Osteoblast (primary cell): ENCODE measurements at regions not wholly inside any gene's neighbourhood (a gene's known extent, or its start where the extent isn't known, plus 50 kb on each side); places are given as distances from the start of the nearest gene placed in this dataset.

Experiments
- DNase-seq: peaks from one replicate; pipeline ENCODE4 v3.0.0; 2011; ENCODE audit warnings: low spot score, mixed read lengths; ENCODE audit not compliant: insufficient read length; ENCODE audit errors: missing footprints
- H2AFZ ChIP-seq: 2 replicates; pipeline ENCODE4 v1.6.0; 2011; ENCODE audit warnings: mild to moderate bottlenecking, low read length
- H3K27ac ChIP-seq: 2 replicates; pipeline ENCODE4 v1.5.1; 2011; ENCODE audit warnings: mild to moderate bottlenecking, low read depth, low read length, moderate library complexity
- H3K27me3 ChIP-seq: 2 replicates; pipeline ENCODE4 v1.6.0; 2012; ENCODE audit warnings: mild to moderate bottlenecking, control low read depth, inconsistent platforms, low read length, moderate library complexity; ENCODE audit not compliant: insufficient read depth
- H3K36me3 ChIP-seq: 2 replicates; pipeline ENCODE4 v1.5.1; 2011; ENCODE audit warnings: mild to moderate bottlenecking, low read length, control low read depth, moderate library complexity; ENCODE audit not compliant: insufficient read depth
- H3K4me1 ChIP-seq: 2 replicates; pipeline ENCODE4 v1.5.1; 2011; ENCODE audit warnings: mild to moderate bottlenecking, low read length, control low read depth, moderate library complexity; ENCODE audit not compliant: insufficient read depth
- H3K4me2 ChIP-seq: 2 replicates; pipeline ENCODE4 v1.6.0; 2011; ENCODE audit warnings: mild to moderate bottlenecking, low read length; ENCODE audit not compliant: insufficient read depth
- H3K4me3 ChIP-seq: fragments of 200-600 bp; sonication (generic); 3 replicates; pipeline ENCODE4 v1.5.1; 2012; ENCODE audit warnings: mild to moderate bottlenecking, low read length, inconsistent platforms; ENCODE audit not compliant: insufficient read depth
- H3K79me2 ChIP-seq: 2 replicates; pipeline ENCODE4 v1.6.0; 2012; ENCODE audit warnings: mild to moderate bottlenecking, low read length, control low read depth, inconsistent platforms; ENCODE audit not compliant: insufficient read depth
- H3K9me3 ChIP-seq: 2 replicates; pipeline ENCODE4 v1.5.1; 2011; ENCODE audit warnings: low read depth, low read length, control low read depth
- H4K20me1 ChIP-seq: 2 replicates; pipeline ENCODE4 v1.6.0; 2012; ENCODE audit warnings: mild to moderate bottlenecking, low read length, control low read depth; ENCODE audit not compliant: insufficient read depth
- TF ChIP-seq, protein P1 (sequence below): IDR thresholded peaks from 2 replicates; pipeline ENCODE4 v1.5.1; 2011; ENCODE audit warnings: mild to moderate bottlenecking, low read depth, low read length, moderate library complexity; ENCODE audit errors: extremely low read depth

GRCh38 chr2:147137711-147138110 lies 707.1 kb upstream of the ACVR2A start:
- no peak overlapping the region for H2AFZ ChIP-seq
- no peaks in the 10 kb centered on the region for H3K27me3 ChIP-seq
- TF ChIP-seq, protein P1, sequence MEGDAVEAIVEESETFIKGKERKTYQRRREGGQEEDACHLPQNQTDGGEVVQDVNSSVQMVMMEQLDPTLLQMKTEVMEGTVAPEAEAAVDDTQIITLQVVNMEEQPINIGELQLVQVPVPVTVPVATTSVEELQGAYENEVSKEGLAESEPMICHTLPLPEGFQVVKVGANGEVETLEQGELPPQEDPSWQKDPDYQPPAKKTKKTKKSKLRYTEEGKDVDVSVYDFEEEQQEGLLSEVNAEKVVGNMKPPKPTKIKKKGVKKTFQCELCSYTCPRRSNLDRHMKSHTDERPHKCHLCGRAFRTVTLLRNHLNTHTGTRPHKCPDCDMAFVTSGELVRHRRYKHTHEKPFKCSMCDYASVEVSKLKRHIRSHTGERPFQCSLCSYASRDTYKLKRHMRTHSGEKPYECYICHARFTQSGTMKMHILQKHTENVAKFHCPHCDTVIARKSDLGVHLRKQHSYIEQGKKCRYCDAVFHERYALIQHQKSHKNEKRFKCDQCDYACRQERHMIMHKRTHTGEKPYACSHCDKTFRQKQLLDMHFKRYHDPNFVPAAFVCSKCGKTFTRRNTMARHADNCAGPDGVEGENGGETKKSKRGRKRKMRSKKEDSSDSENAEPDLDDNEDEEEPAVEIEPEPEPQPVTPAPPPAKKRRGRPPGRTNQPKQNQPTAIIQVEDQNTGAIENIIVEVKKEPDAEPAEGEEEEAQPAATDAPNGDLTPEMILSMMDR = no peak
- H4K20me1 ChIP-seq = no peaks in the 10 kb centered on the region
- H3K4me2 ChIP-seq = no peak overlapping the region
- no peak overlapping the region for H3K4me3 ChIP-seq
- no peak for DNase-seq
- H3K79me2 ChIP-seq = no peaks in the 10 kb centered on the region
- H3K9me3 ChIP-seq = no peaks in the 10 kb centered on the region
- H3K27ac ChIP-seq = no peak overlapping the region
- peaks cover 4% of the 10 kb centered on the region for H3K4me1 ChIP-seq
- no peaks in the 10 kb centered on the region for H3K36me3 ChIP-seq

- Histone ChIP-seq H3K79me2 (no peaks in the 10 kb centered on the region), H3K36me3 (no peaks in the 10 kb centered on the region), H3K27ac (no peak overlapping the region), H4K20me1 (no peaks in the 10 kb centered on the region), H3K27me3 (peaks cover 4% of the 10 kb centered on the region), H3K4me1 (peaks cover 4% of the 10 kb centered on the region), H2AFZ (no peak overlapping the region), H3K4me3 (no peak overlapping the region), H3K9me3 (no peaks in the 10 kb centered on the region), H3K4me2 (no peak overlapping the region)
- no peak for DNase-seq
- TF ChIP-seq, protein P1 = no peak
Observed at GRCh38 chr2:147135376-147135775, 709.5 kb upstream of the ACVR2A start.

DNA sequence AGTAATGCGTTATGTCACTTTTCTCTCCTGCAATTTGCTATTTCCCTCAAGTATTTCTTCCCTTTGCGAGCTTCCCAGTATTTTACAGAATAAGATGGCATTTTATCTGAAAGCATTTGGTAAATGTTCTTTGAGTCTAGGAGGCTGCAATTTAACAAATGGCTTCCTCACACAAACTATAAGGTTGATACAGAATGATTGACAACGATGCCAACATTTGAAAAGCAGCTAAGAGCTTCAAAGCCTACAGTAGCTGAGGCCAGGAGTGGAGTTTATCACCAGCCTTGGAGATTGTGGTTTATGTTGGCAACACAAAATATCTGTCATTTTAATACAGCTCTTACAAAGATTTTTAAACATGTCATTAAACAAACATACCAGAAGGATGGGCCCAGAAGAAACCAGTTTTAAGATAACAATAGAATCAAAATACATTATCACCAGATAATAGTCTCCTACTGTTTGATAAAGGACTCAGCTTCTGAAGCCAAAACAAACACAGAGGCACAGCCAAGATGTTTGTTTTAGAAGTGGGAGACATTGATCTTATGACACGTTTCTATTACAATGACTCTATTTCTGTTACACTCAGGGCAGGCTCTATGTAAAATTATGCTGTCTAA lies 711.4 kb upstream of the ACVR2A start:
- Histone ChIP-seq H4K20me1 (no peaks in the 10 kb centered on the region), H3K27ac (no peak overlapping the region), H2AFZ (no peak overlapping the region), H3K9me3 (no peaks in the 10 kb centered on the region), H3K4me2 (no peak overlapping the region), H3K27me3 (peaks cover 4% of the 10 kb centered on the region), H3K79me2 (no peaks in the 10 kb centered on the region), H3K4me3 (no peak overlapping the region), H3K36me3 (no peaks in the 10 kb centered on the region), H3K4me1 (peaks cover 4% of the 10 kb centered on the region)
- TF ChIP-seq, protein P1 = no peak
- peak; percentile 32 for DNase-seq

- Histone ChIP-seq H3K79me2 (no peaks in the 10 kb centered on the region), H3K36me3 (no peaks in the 10 kb centered on the region), H3K4me1 (no peaks in the 10 kb centered on the region), H3K27me3 (no peaks in the 10 kb centered on the region), H3K27ac (no peak overlapping the region), H2AFZ (no peak overlapping the region), H3K4me2 (no peak overlapping the region), H3K9me3 (no peaks in the 10 kb centered on the region), H4K20me1 (no peaks in the 10 kb centered on the region), H3K4me3 (no peak overlapping the region)
- TF ChIP-seq, protein P1 = no peak
- no peak for DNase-seq
Observed at GRCh38 chr2:147125145-147125544, 719.7 kb upstream of the ACVR2A start.
